ENCODE measurements at regions not wholly inside any gene's neighbourhood (a gene's known extent, or its start where the extent isn't known, plus 50 kb on each side); places are given as distances from the start of the nearest gene placed in this dataset.

GRCh38 chr2:10989151-10989550, 77.4 kb downstream of the KCNF1 start:
- H3K27ac ChIP-seq (ENCODE audit: insufficient read depth, low read length) = no peak overlapping the region
- H3K4me1 ChIP-seq (ENCODE audit: control insufficient read depth, insufficient read depth, low read length) = no peaks in the 10 kb centered on the region
- H3K56ac ChIP-seq (ENCODE audit: extremely low read depth, insufficient read depth, low read length) = no peak overlapping the region
- no peak overlapping the region for H3K23ac ChIP-seq (ENCODE audit: low read depth, low read length)
- H2BK20ac ChIP-seq (ENCODE audit: low read depth, low read length) = no peak overlapping the region; the same call in 1 of the 2 replicates
- no peak overlapping the region for H2BK15ac ChIP-seq (ENCODE audit: low read depth, low read length)
- no peak overlapping the region for H4K5ac ChIP-seq (ENCODE audit: low read depth, low read length)
- WGBS, 2 experiments (ENCODE audit: extremely low coverage in 2 of 2, insufficient read length in 1 of 2) = no CpG with 5 or more reads among the region's 4 CpGs
- H3K4me3 ChIP-seq (ENCODE audit: insufficient read depth, low read depth, low read length) = no peak overlapping the region
- no peak overlapping the region for H3K4me2 ChIP-seq (ENCODE audit: low read depth, low read length)
- ChIA-PET CTCF (no interaction called here), POLR2A (ENCODE audit: unreplicated experiment) (no interaction called here)
- no peak overlapping the region for H4K8ac ChIP-seq (ENCODE audit: low read depth in 2 of 2, low read length in 2 of 2)
- H4K91ac ChIP-seq (ENCODE audit: insufficient read depth, low read depth, low read length) = no peak overlapping the region
- H3K9me3 ChIP-seq (ENCODE audit: control insufficient read depth, insufficient read depth, low read length) = no peaks in the 10 kb centered on the region
- H3K9me1 ChIP-seq (ENCODE audit: insufficient read depth, low read length) = no peaks in the 10 kb centered on the region
- no peak for TF ChIP-seq CTCF (conservative IDR thresholded peaks at IDR 0.05; ENCODE audit: low read depth, low read length)
- TF ChIP-seq FOS (IDR thresholded peaks at IDR 0.05; ENCODE audit: low read depth, low read length) = no peak
- TF ChIP-seq POLR2A (IDR thresholded peaks at IDR 0.05; ENCODE audit: low read depth, low read length) = no peak
- TF ChIP-seq CHD1 (IDR thresholded peaks at IDR 0.05; ENCODE audit: low read depth, low read length) = no peak
- TF ChIP-seq, protein P1, sequence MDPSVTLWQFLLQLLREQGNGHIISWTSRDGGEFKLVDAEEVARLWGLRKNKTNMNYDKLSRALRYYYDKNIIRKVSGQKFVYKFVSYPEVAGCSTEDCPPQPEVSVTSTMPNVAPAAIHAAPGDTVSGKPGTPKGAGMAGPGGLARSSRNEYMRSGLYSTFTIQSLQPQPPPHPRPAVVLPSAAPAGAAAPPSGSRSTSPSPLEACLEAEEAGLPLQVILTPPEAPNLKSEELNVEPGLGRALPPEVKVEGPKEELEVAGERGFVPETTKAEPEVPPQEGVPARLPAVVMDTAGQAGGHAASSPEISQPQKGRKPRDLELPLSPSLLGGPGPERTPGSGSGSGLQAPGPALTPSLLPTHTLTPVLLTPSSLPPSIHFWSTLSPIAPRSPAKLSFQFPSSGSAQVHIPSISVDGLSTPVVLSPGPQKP (IDR thresholded peaks at IDR 0.05; ENCODE audit: borderline replicate concordance, low read depth, low read length) = no peak
- TF ChIP-seq MAFK (IDR thresholded peaks at IDR 0.05; ENCODE audit: low read depth, low read length) = no peak
- no peak for TF ChIP-seq RFX5 (IDR thresholded peaks at IDR 0.05; ENCODE audit: low read depth, low read length)
- no peak for TF ChIP-seq NFE2L2 (IDR thresholded peaks at IDR 0.05; ENCODE audit: low read depth, low read length)
- no peak for TF ChIP-seq MAZ (IDR thresholded peaks at IDR 0.05; ENCODE audit: borderline replicate concordance, low read depth, low read length)
- TF ChIP-seq SMC3 (IDR thresholded peaks at IDR 0.05; ENCODE audit: low read depth, low read length) = no peak
- no peak for TF ChIP-seq BHLHE40 (IDR thresholded peaks at IDR 0.05; ENCODE audit: low read depth, low read length)
- no peak for TF ChIP-seq CEBPB (IDR thresholded peaks at IDR 0.05; ENCODE audit: low read depth, low read length)
- no peak for TF ChIP-seq MXI1 (IDR thresholded peaks at IDR 0.05; ENCODE audit: borderline replicate concordance, low read depth, low read length)
- no peak for TF ChIP-seq RAD21 (IDR thresholded peaks at IDR 0.05; ENCODE audit: low read length)
- TF ChIP-seq, protein P2, sequence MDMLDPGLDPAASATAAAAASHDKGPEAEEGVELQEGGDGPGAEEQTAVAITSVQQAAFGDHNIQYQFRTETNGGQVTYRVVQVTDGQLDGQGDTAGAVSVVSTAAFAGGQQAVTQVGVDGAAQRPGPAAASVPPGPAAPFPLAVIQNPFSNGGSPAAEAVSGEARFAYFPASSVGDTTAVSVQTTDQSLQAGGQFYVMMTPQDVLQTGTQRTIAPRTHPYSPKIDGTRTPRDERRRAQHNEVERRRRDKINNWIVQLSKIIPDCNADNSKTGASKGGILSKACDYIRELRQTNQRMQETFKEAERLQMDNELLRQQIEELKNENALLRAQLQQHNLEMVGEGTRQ (IDR thresholded peaks at IDR 0.05; ENCODE audit: low read depth, low read length) = no peak
- TF ChIP-seq RCOR1 (IDR thresholded peaks at IDR 0.05; ENCODE audit: insufficient replicate concordance, low read length) = no peak
- H3K9ac ChIP-seq (ENCODE audit: low read depth, low read length) = no peak overlapping the region
- no peak overlapping the region for H3K4ac ChIP-seq (ENCODE audit: low read depth, low read length)
- DNase-seq = no peak
- no peak for ATAC-seq (ENCODE audit: low read depth)
- no peaks in the 10 kb centered on the region; the same call in 1 of the 2 replicates for H3K27me3 ChIP-seq (ENCODE audit: control insufficient read depth, insufficient read depth, low read length)
- H4K20me1 ChIP-seq (ENCODE audit: insufficient read depth, low read length) = no peaks in the 10 kb centered on the region
- intact Hi-C loops (cut with micrococcal nuclease) (no loop called here), dilution Hi-C loops (cut with HindIII; ENCODE audit: low sequenced_read_pairs, unreplicated experiment) (no loop called here), in situ Hi-C loops (cut with MboI; ENCODE audit: low sequenced_read_pairs) (no loop called here)
- no peaks in the 10 kb centered on the region for H3K79me1 ChIP-seq (ENCODE audit: low read depth in 1 of 2, low read length in 2 of 2)
- H2BK5ac ChIP-seq (ENCODE audit: low read depth, low read length, poor library complexity, severe bottlenecking) = no peak overlapping the region
- no peak overlapping the region for H2AK5ac ChIP-seq (ENCODE audit: low read depth, low read length)
- no peak overlapping the region for H3K14ac ChIP-seq (replicated peaks; ENCODE audit: low read depth, low read length)
- BruUV-seq (replicated peaks) = no TSS peak
- no peaks in the 10 kb centered on the region for H3K36me3 ChIP-seq (ENCODE audit: control insufficient read depth, insufficient read depth, low read length)
- H2AK9ac ChIP-seq (replicated peaks; ENCODE audit: low read depth, low read length, poor library complexity) = no peak overlapping the region
- H3K18ac ChIP-seq (ENCODE audit: low read depth, low read length) = no peak overlapping the region
- H2BK120ac ChIP-seq (ENCODE audit: low read depth, low read length) = no peak overlapping the region
- H2AFZ ChIP-seq (replicated peaks; ENCODE audit: low read length, poor library complexity) = no peak overlapping the region
